Coronary artery (tissue), 2 donors: ENCODE measurements at regions not wholly inside any gene's neighbourhood (a gene's known extent, or its start where the extent isn't known, plus 50 kb on each side); places are given as distances from the start of the nearest gene placed in this dataset.

Experiments used
- DNase-seq: peaks from one replicate; pipeline ENCODE4 v3.0.0-alpha.2; 2017; ENCODE audit warnings: low spot score
- H3K27ac ChIP-seq, 2 donors: fragments of 200-600 bp; sonication (generic); one replicate each; pipeline ENCODE4 v1.5.1; 2016 to 2019
- H3K4me3 ChIP-seq: fragments of 200-600 bp; sonication (generic); 2 replicates; pipeline ENCODE4 v1.5.1; 2016; ENCODE audit warnings: mild to moderate bottlenecking, moderate library complexity
- CTCF ChIP-seq: fragments of 200-600 bp; sonication (generic); IDR thresholded peaks from one replicate; pipeline ENCODE4 v1.5.1; 2019; ENCODE audit warnings: antibody characterized with exemption

- no peak for DNase-seq
- Histone ChIP-seq H3K27ac (no peak overlapping the region), H3K4me3 (no peak overlapping the region)
- no peak for TF ChIP-seq CTCF
Measured at GRCh38 chr18:40016405-40016804, 1938.6 kb upstream of the PIK3C3 start.

GRCh38 chr18:40013001-40013609 lies 1941.9 kb upstream of the PIK3C3 start:
- DNase-seq = no peak
- TF ChIP-seq CTCF = no peak
- Histone ChIP-seq H3K27ac (no peak overlapping the region), H3K4me3 (no peak overlapping the region)

GRCh38 chr18:40011201-40011600 lies 1943.8 kb upstream of the PIK3C3 start:
- DNase-seq = no peak
- Histone ChIP-seq H3K27ac (no peak overlapping the region), H3K4me3 (no peak overlapping the region)
- TF ChIP-seq CTCF = no peak

GRCh38 chr18:40006634-40007033 lies 1948.4 kb upstream of the PIK3C3 start:
- DNase-seq = no peak
- Histone ChIP-seq H3K4me3 (no peak overlapping the region), H3K27ac (no peak overlapping the region)
- no peak for TF ChIP-seq CTCF

- no peak overlapping the region for H3K4me3 ChIP-seq
- no peak for TF ChIP-seq CTCF
Measured at GRCh38 chr18:40004246-40004645, 1950.8 kb upstream of the PIK3C3 start.

GRCh38 chr18:39998317-39998716 lies 1956.7 kb upstream of the PIK3C3 start:
- Histone ChIP-seq H3K27ac (no peak overlapping the region), H3K4me3 (no peak overlapping the region)
- no peak for DNase-seq
- TF ChIP-seq CTCF = no peak

More at GRCh38 chr18:40004246-40004645, 1950.8 kb upstream of the PIK3C3 start:
- H3K27ac ChIP-seq = no peak overlapping the region
- no peak for DNase-seq

GRCh38 chr18:39994498-39994897 lies 1960.5 kb upstream of the PIK3C3 start:
- DNase-seq = no peak
- TF ChIP-seq CTCF = no peak
- Histone ChIP-seq H3K27ac (no peak overlapping the region), H3K4me3 (no peak overlapping the region)
